Endothelial cell of umbilical vein (primary cell): ENCODE measurements at regions not wholly inside any gene's neighbourhood (a gene's known extent, or its start where the extent isn't known, plus 50 kb on each side); places are given as distances from the start of the nearest gene placed in this dataset.
A peak's percentile ranks its signal among the peaks of the same experiment; 100 is the strongest.

Experiments used
- BruUV-seq: library from RNA; stranded (reverse); fragments of 400-500 nt; replicated peaks from 2 replicates; lab custom pipeline; 2021; lab: Mats Ljungman, UMichigan
- CTCF ChIA-PET: fragments of 300-600, 350-600 bp; sonication (Branson Sonifier 250); formaldehyde crosslinking; loops from one replicate; lab custom pipeline; 2021; ENCODE audit warnings: antibody characterized with exemption, inconsistent platforms; lab: Charles Lee
- POLR2A ChIA-PET: fragments of 300-600, 350-600 bp; sonication (Branson Sonifier 250); formaldehyde crosslinking; loops from one replicate; lab custom pipeline; 2021; ENCODE audit warnings: antibody characterized with exemption, inconsistent platforms; lab: Charles Lee
- DNase-seq: peaks from one replicate; pipeline ENCODE4 v3.0.0-alpha.2; 2011; ENCODE audit warnings: low read depth, low spot score
- FAIRE-seq: peaks from 2 replicates; lab custom pipeline; 2011; peaks lifted over from hg19 to GRCh38; lab: Jason Lieb, UNC
- H2AFZ ChIP-seq: 2 replicates; pipeline ENCODE4 v1.6.0; 2012; ENCODE audit warnings: low read depth, low read length, control low read depth, inconsistent platforms
- H3K27ac ChIP-seq: 2 replicates; pipeline ENCODE4 v1.5.1; 2011; ENCODE audit warnings: low read depth, mild to moderate bottlenecking, control low read depth, low read length, moderate library complexity; ENCODE audit not compliant: insufficient read depth
- H3K27me3 ChIP-seq, 2 experiments: 2 replicates each; pipeline versions ENCODE4 v1.6.0 to v1.6.1; 2011; ENCODE audit warnings: low read length in 2 of 2, mixed read lengths in 1 of 2; ENCODE audit not compliant: control insufficient read depth in 2 of 2, insufficient read depth in 2 of 2
- H3K36me3 ChIP-seq, 2 experiments: 2 replicates in 1 of 2; 3 replicates in 1 of 2; pipeline ENCODE4 v1.5.1; 2011; ENCODE audit warnings: low read length in 2 of 2, mild to moderate bottlenecking in 1 of 2, moderate library complexity in 1 of 2; ENCODE audit not compliant: control insufficient read depth in 2 of 2, insufficient read depth in 2 of 2; ENCODE audit errors: extremely low read depth in 1 of 2
- H3K4me1 ChIP-seq: 3 replicates; pipeline ENCODE4 v1.5.1; 2011; ENCODE audit warnings: mild to moderate bottlenecking, low read length; ENCODE audit not compliant: control insufficient read depth, insufficient read depth; ENCODE audit errors: extremely low read depth
- H3K4me2 ChIP-seq: 2 replicates; pipeline ENCODE4 v1.6.1; 2011; ENCODE audit warnings: low read length, control low read depth, mixed read lengths; ENCODE audit not compliant: insufficient read depth
- H3K4me3 ChIP-seq, 3 experiments: fragments of 200-600 bp in 1 of 3; sonication (generic), shearing (Covaris generic) in 1 of 3; replicated peaks in 1 of 3; 2 replicates each; pipeline ENCODE4 v1.5.1; 2011 to 2016; ENCODE audit warnings: control low read depth in 3 of 3, low read length in 3 of 3, mild to moderate bottlenecking in 2 of 3, inconsistent platforms in 1 of 3, low read depth in 1 of 3, moderate library complexity in 1 of 3; ENCODE audit not compliant: insufficient read depth in 1 of 3
- H3K79me2 ChIP-seq: 2 replicates; pipeline ENCODE4 v1.6.0; 2012; ENCODE audit warnings: low read length, inconsistent platforms; ENCODE audit not compliant: control insufficient read depth, insufficient read depth
- H3K9ac ChIP-seq: replicated peaks from 2 replicates; pipeline ENCODE3; 2011; ENCODE audit warnings: low read length, control low read depth; ENCODE audit not compliant: insufficient read depth; ENCODE audit errors: extremely low read depth
- H3K9me1 ChIP-seq: replicated peaks from 3 replicates; pipeline ENCODE4 v1.6.0; 2011; ENCODE audit warnings: mild to moderate bottlenecking, low read length; ENCODE audit not compliant: control insufficient read depth, insufficient read depth; ENCODE audit errors: extremely low read depth
- H3K9me3 ChIP-seq: replicated peaks from 2 replicates; pipeline ENCODE4 v1.5.1; 2012; ENCODE audit warnings: low read length, inconsistent platforms; ENCODE audit not compliant: control insufficient read depth, insufficient read depth
- H4K20me1 ChIP-seq: replicated peaks from 2 replicates; pipeline ENCODE3; 2011; ENCODE audit warnings: mild to moderate bottlenecking, low read length; ENCODE audit not compliant: control insufficient read depth, insufficient read depth; ENCODE audit errors: extremely low read depth
- EZH2 ChIP-seq: IDR thresholded peaks from 2 replicates; pipeline ENCODE4 v1.6.1; 2012; ENCODE audit warnings: borderline replicate concordance, low read depth, mild to moderate bottlenecking, moderate library complexity, low read length, inconsistent platforms; ENCODE audit not compliant: severe bottlenecking
- FOS ChIP-seq: IDR thresholded peaks from 2 replicates; pipeline ENCODE4 v1.6.1; 2011; ENCODE audit warnings: mild to moderate bottlenecking, low read length, moderate library complexity, borderline replicate concordance; ENCODE audit not compliant: insufficient read depth
- GATA2 ChIP-seq: IDR thresholded peaks from 2 replicates; pipeline ENCODE4 v1.7.0; 2011; ENCODE audit warnings: low read depth, mild to moderate bottlenecking, moderate library complexity, mixed read lengths, low read length; ENCODE audit not compliant: insufficient read length, insufficient read depth
- JUN ChIP-seq: IDR thresholded peaks from 2 replicates; pipeline ENCODE4 v1.6.1; 2011; ENCODE audit warnings: borderline replicate concordance, low read depth; ENCODE audit not compliant: insufficient read length, insufficient read depth
- MYC ChIP-seq: IDR thresholded peaks from one replicate; pipeline ENCODE4 v1.6.1; 2011; ENCODE audit warnings: mild to moderate bottlenecking, low read depth, low read length
- POLR2A ChIP-seq: IDR thresholded peaks from 2 replicates; pipeline ENCODE4 v1.6.1; 2012; ENCODE audit warnings: low read depth, mild to moderate bottlenecking, control low read depth, low read length
- POLR2AphosphoS5 ChIP-seq: IDR thresholded peaks from 2 replicates; pipeline ENCODE4 v1.6.1; 2012; ENCODE audit warnings: low read depth, mild to moderate bottlenecking, control low read depth, low read length, moderate library complexity; ENCODE audit not compliant: insufficient read depth
- dilution Hi-C: fragments of 300-500 bp; cut with MboI; formaldehyde crosslinking; loops from one replicate; pipeline ENCODE4 v1.15.0; 2019; ENCODE audit warnings: low sequenced_read_pairs; ENCODE audit not compliant: extremely low pct_ligation_motif_present
- intact Hi-C: fragments of 100-400 bp; cut with micrococcal nuclease; formaldehyde crosslinking; loops from one replicate; pipeline ENCODE4 v1.10.0; 2022

DNA sequence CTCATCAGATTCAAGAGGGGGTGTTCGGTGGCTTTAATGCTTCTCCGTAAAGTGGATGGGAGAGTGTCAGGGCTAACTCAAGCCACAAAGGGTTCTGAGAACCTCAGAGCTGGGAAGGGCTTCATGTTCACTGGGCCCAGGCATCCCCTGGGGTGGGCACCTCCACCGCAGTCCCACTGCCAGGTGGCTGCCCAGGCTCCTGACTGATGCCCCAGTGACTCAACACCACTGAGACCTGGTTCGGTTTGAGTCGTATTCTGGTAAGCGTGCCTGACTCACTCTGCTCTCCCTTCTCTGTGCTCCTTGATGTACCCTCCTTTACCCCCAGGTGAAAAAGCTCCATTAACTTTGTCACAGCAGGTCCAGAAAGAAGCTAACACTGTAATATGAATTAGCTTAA lies 304.6 kb downstream of the RPLP1 start:
- H3K4me2 ChIP-seq, result no peak overlapping the region
- BruUV-seq, result no TSS peak
- H3K9me1 ChIP-seq, result no peaks in the 10 kb centered on the region
- H3K4me3 ChIP-seq, result no peak overlapping the region
- no peak for FAIRE-seq
- H3K4me1 ChIP-seq, result peaks cover 36% of the 10 kb centered on the region
- H3K9me3 ChIP-seq, result no peaks in the 10 kb centered on the region
- no peaks in the 10 kb centered on the region for H3K79me2 ChIP-seq
- CTCF ChIA-PET, result interaction anchor here (1.0 to 1.4 kb wide), 2 partner anchors 12 to 64 kb away, joined by 3 read pairs; no protein-coding TSS in a partner anchor
- H3K9ac ChIP-seq, result no peak overlapping the region
- H2AFZ ChIP-seq, result no peak overlapping the region
- H3K36me3 ChIP-seq, result no peaks in the 10 kb centered on the region
- dilution Hi-C loops, result no loop called here
- POLR2A ChIA-PET, result no interaction called here
- no peak overlapping the region for H3K27ac ChIP-seq
- intact Hi-C loops, result loop anchor here (10.0 kb wide), 1 partner anchor 718 kb away; no protein-coding TSS in a partner anchor
- H4K20me1 ChIP-seq, result no peaks in the 10 kb centered on the region
- no peak for TF ChIP-seq MYC
- no peaks in the 10 kb centered on the region for H3K27me3 ChIP-seq
- DNase-seq, result no peak

GRCh38 chr15:69758291-69758771 lies 305.7 kb downstream of the RPLP1 start:
- ChIA-PET POLR2A (no interaction called here), CTCF (interaction anchor here (1.0 to 1.9 kb wide), 2 partner anchors 8 to 9 kb away, joined by 3 to 8 read pairs; no protein-coding TSS in a partner anchor)
- H3K36me3 ChIP-seq, result no peaks in the 10 kb centered on the region
- no TSS peak for BruUV-seq
- no peak overlapping the region for H3K4me3 ChIP-seq
- no peaks in the 10 kb centered on the region for H3K27me3 ChIP-seq
- H3K4me2 ChIP-seq, result no peak overlapping the region
- H3K9me3 ChIP-seq, result no peaks in the 10 kb centered on the region
- peak; percentile 60 for FAIRE-seq
- intact Hi-C loops, result loop anchor here (10.0 kb wide), 1 partner anchor 716 kb away; no protein-coding TSS in a partner anchor
- H3K27ac ChIP-seq, result no peak overlapping the region
- peaks cover 36% of the 10 kb centered on the region for H3K4me1 ChIP-seq
- H2AFZ ChIP-seq, result no peak overlapping the region
- no peak overlapping the region for H3K9ac ChIP-seq
- TF ChIP-seq JUN (no peak), EZH2 (no peak), GATA2 (no peak), MYC (no peak), FOS (no peak), POLR2AphosphoS5 (peak; percentile 22), POLR2A (no peak)
- H4K20me1 ChIP-seq, result no peaks in the 10 kb centered on the region
- H3K79me2 ChIP-seq, result no peaks in the 10 kb centered on the region
- DNase-seq, result peak; percentile 28
- no peaks in the 10 kb centered on the region for H3K9me1 ChIP-seq
- dilution Hi-C loops, result no loop called here
